Endothelial cell of hepatic sinusoid (primary cell): ENCODE measurements at regions not wholly inside any gene's neighbourhood (a gene's known extent, or its start where the extent isn't known, plus 50 kb on each side); places are given as distances from the start of the nearest gene placed in this dataset.

Experiments
- in situ Hi-C: cut with HindIII; loops from 2 replicates; pipeline ENCODE4 v1.10.0; 2017; ENCODE audit warnings: low sequenced_read_pairs

GRCh38 chr6:104579310-104579863, 280.3 kb downstream of the HACE1 start:
- in situ Hi-C loops, result no loop called here

GRCh38 chr6:104575536-104575935, 284.2 kb downstream of the HACE1 start:
- in situ Hi-C loops, result no loop called here

- in situ Hi-C loops, result no loop called here
These were observed 285.5 kb downstream of the HACE1 start for GRCh38 chr6:104574135-104574750.

GRCh38 chr6:104573350-104573749, 286.4 kb downstream of the HACE1 start:
- in situ Hi-C loops, result no loop called here

- in situ Hi-C loops, result no loop called here
These were observed 286.8 kb downstream of the HACE1 start for GRCh38 chr6:104572901-104573300.

GRCh38 chr6:104566411-104566810, 293.3 kb downstream of the HACE1 start:
- in situ Hi-C loops, result no loop called here

GRCh38 chr6:104563306-104563705, 296.4 kb downstream of the HACE1 start:
- in situ Hi-C loops, result no loop called here

GRCh38 chr6:104559435-104560202, 300.1 kb downstream of the HACE1 start:
- in situ Hi-C loops, result loop anchor here (10.0 kb wide), 1 partner anchor 145 kb away; no protein-coding TSS in a partner anchor

GRCh38 chr6:104558746-104559145, 301.0 kb downstream of the HACE1 start:
- in situ Hi-C loops, result loop anchor here (10.0 kb wide), 1 partner anchor 146 kb away; no protein-coding TSS in a partner anchor

GRCh38 chr6:104548297-104548696, 311.4 kb downstream of the HACE1 start:
- in situ Hi-C loops, result no loop called here

- in situ Hi-C loops, result no loop called here
These were observed 318.3 kb downstream of the HACE1 start for GRCh38 chr6:104541411-104541810.

- in situ Hi-C loops, result no loop called here
These were observed 319.0 kb downstream of the HACE1 start for GRCh38 chr6:104540743-104541142.

GRCh38 chr6:104539173-104539572, 320.5 kb downstream of the HACE1 start:
- in situ Hi-C loops, result no loop called here

- in situ Hi-C loops, result no loop called here
These were observed 321.8 kb downstream of the HACE1 start for GRCh38 chr6:104537872-104538271.

- in situ Hi-C loops, result no loop called here
These were observed 322.5 kb downstream of the HACE1 start for GRCh38 chr6:104537180-104537579.

- in situ Hi-C loops, result no loop called here
These were observed 327.3 kb downstream of the HACE1 start for GRCh38 chr6:104532462-104532861.

- in situ Hi-C loops, result no loop called here
These were observed 328.1 kb downstream of the HACE1 start for GRCh38 chr6:104531646-104532045.

GRCh38 chr6:104527761-104528415, 331.8 kb downstream of the HACE1 start:
- in situ Hi-C loops, result no loop called here

- in situ Hi-C loops, result no loop called here
These were observed 332.4 kb downstream of the HACE1 start for GRCh38 chr6:104527311-104527710.

GRCh38 chr6:104526376-104526775, 333.3 kb downstream of the HACE1 start:
- in situ Hi-C loops, result no loop called here

GRCh38 chr6:104525677-104526322, 333.9 kb downstream of the HACE1 start:
- in situ Hi-C loops, result no loop called here
